Omental fat pad (tissue), 3 donors: ENCODE measurements at regions not wholly inside any gene's neighbourhood (a gene's known extent, or its start where the extent isn't known, plus 50 kb on each side); places are given as distances from the start of the nearest gene placed in this dataset.

Experiments
- ATAC-seq: fragments of 150-250 bp; one replicate; pipeline ENCODE4 v1.9.1; 2016; ENCODE audit warnings: mild to moderate bottlenecking, moderate library complexity; ENCODE audit not compliant: low FRiP score
- DNase-seq: peaks from one replicate; pipeline ENCODE4 v3.0.0-alpha.2; 2019; ENCODE audit warnings: low spot score
- TF ChIP-seq, protein P1 (sequence below), 3 donors: fragments of 450-650 bp; IDR thresholded peaks; one replicate each; pipeline ENCODE4 v1.5.1; 2016 to 2017; ENCODE audit warnings: antibody characterized with exemption in 3 of 3, mild to moderate bottlenecking in 3 of 3, moderate library complexity in 2 of 3

DNA sequence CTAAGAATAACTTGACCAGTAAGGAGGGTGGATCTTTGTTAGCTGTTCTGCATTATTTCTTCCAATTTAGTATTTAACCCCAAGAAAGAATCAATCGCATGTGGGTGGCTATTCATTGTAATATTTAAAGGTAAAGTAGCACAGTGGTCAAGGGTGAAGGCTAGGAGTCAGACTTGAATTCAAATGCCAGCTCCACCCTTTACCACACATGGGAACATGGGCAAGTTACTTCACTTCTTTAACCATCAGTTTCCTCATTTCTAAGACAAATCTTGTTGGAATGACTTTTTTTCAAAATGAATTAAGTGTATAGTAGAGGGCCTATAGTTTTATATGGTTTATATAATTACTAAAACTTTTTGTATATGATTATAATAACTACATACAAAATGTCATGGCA is 71.3 kb upstream of the S1PR1 start:
- TF ChIP-seq, protein P1, sequence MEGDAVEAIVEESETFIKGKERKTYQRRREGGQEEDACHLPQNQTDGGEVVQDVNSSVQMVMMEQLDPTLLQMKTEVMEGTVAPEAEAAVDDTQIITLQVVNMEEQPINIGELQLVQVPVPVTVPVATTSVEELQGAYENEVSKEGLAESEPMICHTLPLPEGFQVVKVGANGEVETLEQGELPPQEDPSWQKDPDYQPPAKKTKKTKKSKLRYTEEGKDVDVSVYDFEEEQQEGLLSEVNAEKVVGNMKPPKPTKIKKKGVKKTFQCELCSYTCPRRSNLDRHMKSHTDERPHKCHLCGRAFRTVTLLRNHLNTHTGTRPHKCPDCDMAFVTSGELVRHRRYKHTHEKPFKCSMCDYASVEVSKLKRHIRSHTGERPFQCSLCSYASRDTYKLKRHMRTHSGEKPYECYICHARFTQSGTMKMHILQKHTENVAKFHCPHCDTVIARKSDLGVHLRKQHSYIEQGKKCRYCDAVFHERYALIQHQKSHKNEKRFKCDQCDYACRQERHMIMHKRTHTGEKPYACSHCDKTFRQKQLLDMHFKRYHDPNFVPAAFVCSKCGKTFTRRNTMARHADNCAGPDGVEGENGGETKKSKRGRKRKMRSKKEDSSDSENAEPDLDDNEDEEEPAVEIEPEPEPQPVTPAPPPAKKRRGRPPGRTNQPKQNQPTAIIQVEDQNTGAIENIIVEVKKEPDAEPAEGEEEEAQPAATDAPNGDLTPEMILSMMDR (IDR thresholded peaks at IDR 0.05) = no peak
- DNase-seq (no peak), ATAC-seq (no peak)

GRCh38 chr1:101164776-101165175 is 72.0 kb upstream of the S1PR1 start:
- DNase-seq (no peak), ATAC-seq (no peak)
- TF ChIP-seq, protein P1 (IDR thresholded peaks at IDR 0.05) = no peak

- DNase-seq (no peak), ATAC-seq (no peak)
- TF ChIP-seq, protein P1 (IDR thresholded peaks at IDR 0.05) = no peak
These were observed 73.8 kb upstream of the S1PR1 start for GRCh38 chr1:101162736-101163735.

DNA sequence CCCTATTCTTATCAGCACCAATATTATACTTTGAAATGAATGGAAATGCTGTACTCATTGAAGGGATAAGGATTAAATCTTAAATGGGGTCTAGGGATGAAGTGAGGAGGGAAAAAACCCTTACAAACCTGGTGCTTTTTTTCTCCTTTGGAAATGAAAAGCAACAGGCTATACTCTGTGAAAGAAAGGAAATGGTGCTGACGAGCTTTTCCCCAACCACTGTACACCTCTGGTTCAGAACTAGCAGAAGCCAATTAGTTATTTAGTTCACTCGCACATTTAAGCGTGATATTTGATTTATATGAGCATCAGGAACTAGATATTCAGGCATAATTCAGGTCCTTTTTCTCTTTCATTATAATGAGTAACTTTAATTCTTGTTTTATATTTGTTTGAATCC is 74.5 kb upstream of the S1PR1 start:
- DNase-seq = no peak
- ATAC-seq = no peak
- TF ChIP-seq, protein P1 (IDR thresholded peaks at IDR 0.05) = no peak

- ATAC-seq (no peak), DNase-seq (no peak)
- TF ChIP-seq, protein P1 (IDR thresholded peaks at IDR 0.05) = no peak
These were observed 75.2 kb upstream of the S1PR1 start for GRCh38 chr1:101161619-101162018.

- DNase-seq (no peak), ATAC-seq (no peak)
- TF ChIP-seq, protein P1 (IDR thresholded peaks at IDR 0.05) = no peak
These were observed 78.4 kb upstream of the S1PR1 start for GRCh38 chr1:101158424-101158823.

DNA sequence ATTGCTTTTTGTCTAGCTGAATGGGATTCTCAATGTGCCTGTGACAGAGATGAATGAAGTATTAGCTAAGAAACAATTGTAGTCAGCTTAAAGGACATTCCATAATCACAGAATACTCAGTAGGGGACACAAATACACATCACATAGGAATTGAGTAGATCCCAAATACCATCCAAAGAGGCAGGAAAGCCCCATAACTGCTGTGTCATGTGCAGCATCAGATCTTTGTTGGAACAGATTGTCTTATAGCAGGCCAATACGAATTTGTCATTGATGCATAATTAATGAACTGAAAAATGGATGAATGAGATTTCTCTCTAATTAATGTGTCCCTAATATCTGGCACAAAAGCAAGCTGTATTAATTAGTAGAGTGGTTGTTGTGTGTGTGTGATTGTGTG is 82.3 kb upstream of the S1PR1 start:
- ATAC-seq (no peak), DNase-seq (no peak)
- TF ChIP-seq, protein P1 (IDR thresholded peaks at IDR 0.05) = no peak
